WTC11 (cell line): ENCODE measurements at regions not wholly inside any gene's neighbourhood (a gene's known extent, or its start where the extent isn't known, plus 50 kb on each side); places are given as distances from the start of the nearest gene placed in this dataset.

Experiments
- CTCF ChIP-seq: fragments of 200-600 bp; IDR thresholded peaks from 2 replicates; pipeline ENCODE4 v1.8.0; 2022; ENCODE audit warnings: antibody characterized with exemption
- SMAD3 ChIP-seq: sonication (generic); formaldehyde crosslinking; IDR thresholded peaks from 2 replicates; pipeline ENCODE4 v1.8.0; 2022; ENCODE audit warnings: missing genetic modification reagents, mild to moderate bottlenecking, borderline replicate concordance
- TF ChIP-seq, protein P1 (sequence below): fragments of 250-450 bp; sonication (Bioruptor Pico); IDR thresholded peaks from 2 replicates; pipeline ENCODE4 v2.1.2; 2022; ENCODE audit warnings: mild to moderate bottlenecking, moderate library complexity

DNA sequence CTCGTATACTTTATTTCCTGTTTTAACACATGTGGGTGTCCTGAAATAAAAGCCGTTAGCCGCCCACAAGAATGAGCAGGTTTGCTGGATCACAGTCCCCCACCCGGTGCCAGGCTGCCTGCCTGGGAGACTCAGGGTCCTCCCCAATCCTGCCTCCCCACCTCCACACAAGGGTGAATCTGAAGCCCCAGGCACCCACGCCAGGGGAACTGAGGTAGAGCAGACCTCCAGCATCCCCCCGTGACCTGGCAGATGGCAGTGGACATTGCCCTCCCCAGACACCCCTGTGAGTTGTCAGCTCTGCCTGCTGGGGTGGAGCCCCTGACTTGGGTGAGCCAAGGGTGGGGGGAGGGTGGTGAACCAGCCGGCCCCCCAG is 114.8 kb downstream of the METRNL start:
- TF ChIP-seq CTCF, result no peak
- no peak for TF ChIP-seq SMAD3 (CRISPR knock-in tag)
- TF ChIP-seq, protein P1, sequence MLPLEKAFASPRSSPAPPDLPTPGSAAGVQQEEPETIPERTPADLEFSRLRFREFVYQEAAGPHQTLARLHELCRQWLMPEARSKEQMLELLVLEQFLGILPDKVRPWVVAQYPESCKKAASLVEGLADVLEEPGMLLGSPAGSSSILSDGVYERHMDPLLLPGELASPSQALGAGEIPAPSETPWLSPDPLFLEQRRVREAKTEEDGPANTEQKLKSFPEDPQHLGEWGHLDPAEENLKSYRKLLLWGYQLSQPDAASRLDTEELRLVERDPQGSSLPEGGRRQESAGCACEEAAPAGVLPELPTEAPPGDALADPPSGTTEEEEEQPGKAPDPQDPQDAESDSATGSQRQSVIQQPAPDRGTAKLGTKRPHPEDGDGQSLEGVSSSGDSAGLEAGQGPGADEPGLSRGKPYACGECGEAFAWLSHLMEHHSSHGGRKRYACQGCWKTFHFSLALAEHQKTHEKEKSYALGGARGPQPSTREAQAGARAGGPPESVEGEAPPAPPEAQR, result no peak
